NCI-H526 treated with DMSO at 0.1 percent for 48 hours (cell line): ENCODE measurements at regions not wholly inside any gene's neighbourhood (a gene's known extent, or its start where the extent isn't known, plus 50 kb on each side); places are given as distances from the start of the nearest gene placed in this dataset.
"Not testable (repeated sequence)": the region's sequence is repeated elsewhere in the genome, so short reads cannot be mapped to it uniquely, and the experiment has no call there.

Experiments used
- DNase-seq: peaks from one replicate; lab custom pipeline; 2025; lab: John Stamatoyannopoulos, UW

DNA sequence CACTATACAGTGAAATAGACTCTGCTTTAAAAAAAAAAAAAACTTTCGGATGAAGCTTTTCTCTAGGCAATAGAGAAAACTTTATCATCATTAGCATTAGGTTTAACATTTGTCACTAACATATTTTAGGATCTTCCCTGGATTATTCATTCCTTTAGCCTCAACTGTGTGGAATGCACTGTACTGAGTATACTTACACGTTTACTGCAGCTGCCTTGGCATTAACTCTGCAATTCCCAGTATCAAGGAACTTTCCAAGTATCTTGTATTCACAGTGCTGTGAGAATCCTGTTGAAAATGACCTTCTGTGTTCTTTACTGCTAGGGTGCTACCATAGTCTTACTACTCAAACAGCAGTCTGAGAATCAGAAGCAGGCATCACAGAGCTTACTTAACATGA, 328.2 kb upstream of the COL3A1 start:
- DNase-seq: no peak

DNA sequence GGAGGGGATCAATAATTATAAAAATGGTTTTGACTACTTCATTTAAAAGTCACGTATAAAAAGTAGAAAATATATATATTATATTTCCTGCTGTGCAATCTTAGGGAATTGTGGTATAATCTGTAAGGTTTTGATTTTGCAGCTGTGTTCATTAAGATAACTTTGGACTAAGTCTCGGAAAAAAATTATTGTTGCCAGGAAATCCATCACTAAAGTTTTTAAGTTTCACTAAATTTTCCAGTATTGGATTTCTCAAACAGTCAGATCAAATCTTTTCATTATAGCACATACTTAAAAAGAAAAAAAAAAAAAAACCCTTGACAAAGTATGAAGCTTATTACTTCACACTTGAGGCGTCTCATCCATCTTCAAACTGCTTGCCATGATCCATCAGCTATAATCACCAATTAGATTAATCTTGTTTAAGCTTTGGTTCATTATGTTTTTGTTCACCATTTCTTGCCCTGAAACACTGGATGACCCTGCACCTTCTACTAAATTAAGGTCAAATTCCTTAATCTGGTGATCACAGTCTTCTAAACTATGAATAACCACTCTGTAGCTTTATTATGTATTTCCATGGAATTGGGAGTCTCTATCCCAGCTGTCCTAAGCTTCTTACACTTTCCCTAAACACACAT, 326.6 kb upstream of the COL3A1 start:
- no peak for DNase-seq

DNA sequence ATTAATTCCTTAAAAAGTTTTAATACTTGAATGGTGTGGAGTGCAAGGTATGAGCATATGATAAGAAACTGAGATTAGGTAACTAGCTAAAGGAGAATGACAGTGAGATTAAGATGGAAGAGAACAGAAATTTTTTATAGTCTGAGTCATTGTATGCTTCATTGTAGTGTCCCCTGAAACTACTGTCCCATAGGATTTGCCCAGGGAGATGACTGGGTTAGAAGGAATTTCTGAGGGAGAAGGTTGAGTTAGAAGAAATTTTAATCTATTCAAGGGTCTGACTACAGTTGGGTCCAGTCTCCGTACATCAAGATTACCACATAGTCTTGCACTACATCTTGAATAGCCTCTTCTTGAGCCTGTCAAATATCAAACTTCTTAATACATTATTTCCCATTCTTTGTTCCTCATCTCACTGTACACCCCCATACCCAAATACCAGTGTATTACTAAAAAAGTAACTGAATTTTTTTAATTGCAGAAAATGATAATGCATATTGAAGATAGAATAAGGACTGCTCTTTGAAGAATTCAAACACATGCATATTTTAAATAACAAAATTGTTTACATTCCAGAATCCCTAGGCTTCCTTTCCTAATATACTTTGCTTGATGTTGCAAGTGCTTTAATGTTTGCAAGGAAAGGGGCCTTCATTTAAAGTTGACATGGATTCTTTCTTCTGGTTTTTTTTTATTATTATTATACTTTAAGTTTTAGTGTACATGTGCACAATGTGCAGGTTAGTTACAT, 314.3 kb upstream of the COL3A1 start:
- DNase-seq: no peak

DNA sequence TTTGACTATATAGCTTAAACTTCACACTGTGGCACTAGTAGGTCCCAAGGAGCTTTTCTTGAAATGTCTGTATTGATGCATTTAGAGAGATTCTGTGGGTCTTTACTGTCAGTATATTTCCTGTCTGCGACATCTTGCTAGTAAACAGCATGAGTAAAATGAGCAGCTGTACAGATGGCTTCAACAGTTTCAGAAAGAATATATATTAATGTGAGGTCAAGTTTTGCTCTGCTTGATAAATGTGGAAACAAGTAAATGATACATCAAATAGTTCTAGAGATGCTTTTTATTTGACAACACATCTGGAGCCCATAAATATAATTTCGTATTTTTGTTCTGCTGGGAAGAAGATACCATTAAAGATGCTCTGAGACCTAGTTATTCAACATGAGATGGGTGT, 310.9 kb upstream of the COL3A1 start:
- no peak for DNase-seq

DNA sequence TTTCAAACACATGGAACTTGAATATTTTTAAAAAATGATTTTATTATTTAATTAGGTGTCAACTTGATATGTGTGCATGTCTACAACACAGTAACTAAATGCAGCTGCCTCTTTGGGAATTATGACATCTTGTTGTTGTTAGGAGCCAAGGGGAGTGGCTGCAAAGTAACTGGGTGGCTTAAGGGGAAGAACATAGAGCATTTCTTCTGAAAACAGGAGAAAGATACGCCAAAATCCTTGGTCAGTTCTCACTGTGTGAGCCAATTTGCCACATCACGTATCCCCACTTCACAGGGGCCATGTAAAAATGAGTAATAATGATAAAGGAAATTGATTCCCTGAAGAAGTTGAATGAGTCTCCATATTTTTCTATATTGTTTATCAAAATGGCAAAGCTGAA, 309.8 kb upstream of the COL3A1 start:
- no peak for DNase-seq

DNA sequence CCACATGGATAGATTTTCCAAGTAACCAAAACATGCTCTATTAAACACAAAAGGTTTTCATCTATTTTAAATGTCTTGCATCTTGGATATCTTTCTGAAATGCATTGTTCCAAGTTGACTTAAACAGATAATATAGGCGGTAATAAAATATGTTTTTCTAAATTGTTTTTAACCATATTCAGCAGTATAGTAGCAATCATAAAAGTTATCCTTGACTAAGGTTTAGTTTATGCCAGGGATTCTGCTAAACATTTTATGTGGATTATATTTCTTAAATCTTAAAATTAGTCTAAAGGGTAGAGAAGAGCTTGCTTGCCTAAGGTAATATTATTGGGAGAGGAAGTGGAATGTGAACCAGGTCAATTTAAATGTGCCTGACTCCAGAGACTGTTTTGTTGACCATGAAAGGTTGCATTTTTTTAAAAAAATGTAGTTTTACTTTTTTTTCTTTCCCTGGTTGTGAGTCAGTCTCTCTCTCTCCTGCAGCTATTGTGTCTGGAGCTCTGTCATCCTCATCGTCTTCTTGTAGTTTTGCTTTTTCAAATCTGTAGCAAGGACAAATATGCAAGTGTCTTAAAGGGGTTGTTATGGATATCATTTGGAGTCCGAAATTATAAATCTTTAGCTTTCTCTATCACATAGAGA, 309.1 kb upstream of the COL3A1 start:
- DNase-seq: no peak

DNA sequence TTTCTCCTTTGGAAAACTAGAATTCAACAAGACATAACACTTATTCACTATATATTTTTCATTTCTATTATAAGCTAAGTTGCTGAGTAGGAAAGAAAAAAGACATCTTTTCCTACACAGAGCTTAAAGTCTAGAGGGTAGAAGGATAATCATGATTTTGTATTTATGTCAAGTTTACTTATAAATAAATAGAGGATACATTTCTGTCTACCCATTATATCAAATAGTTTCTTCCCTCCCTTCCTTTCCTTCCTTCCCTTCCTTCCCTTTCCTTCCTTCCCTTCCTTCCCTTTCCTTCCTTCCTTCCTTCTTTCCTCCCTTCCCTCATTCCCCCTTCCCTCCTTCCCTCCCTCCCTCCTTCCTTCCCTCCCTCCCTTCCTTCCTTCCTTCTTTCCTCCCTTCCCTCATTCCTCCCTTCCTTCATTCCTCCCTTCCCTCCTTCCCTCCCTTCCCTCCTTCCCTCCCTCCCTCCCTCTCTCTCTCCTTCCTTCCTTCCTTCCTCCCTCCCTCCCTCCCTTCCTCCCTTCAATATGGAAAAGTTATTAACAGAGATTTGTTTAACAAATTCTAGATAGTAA, 308.4 kb upstream of the COL3A1 start:
- DNase-seq: no peak

DNA sequence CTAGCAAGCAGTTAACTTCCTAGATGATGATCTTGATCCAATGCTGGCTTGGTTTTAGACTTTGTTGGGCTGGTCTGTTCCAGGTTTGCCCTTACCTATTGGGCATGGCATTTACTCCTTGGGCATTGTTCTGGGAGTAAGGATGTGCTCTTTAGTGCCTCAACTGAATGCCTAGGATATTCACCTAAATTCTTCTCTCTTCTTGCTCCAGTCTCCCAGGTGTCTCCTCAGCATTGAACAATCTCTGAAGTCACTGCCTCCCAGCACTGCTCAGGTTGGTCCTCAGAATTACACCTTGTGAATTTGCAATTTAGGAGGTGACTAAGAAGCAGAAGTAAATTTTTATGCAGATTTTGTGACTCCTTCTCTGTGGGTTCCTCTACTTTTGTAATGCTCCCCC, 307.7 kb upstream of the COL3A1 start:
- no peak for DNase-seq

DNA sequence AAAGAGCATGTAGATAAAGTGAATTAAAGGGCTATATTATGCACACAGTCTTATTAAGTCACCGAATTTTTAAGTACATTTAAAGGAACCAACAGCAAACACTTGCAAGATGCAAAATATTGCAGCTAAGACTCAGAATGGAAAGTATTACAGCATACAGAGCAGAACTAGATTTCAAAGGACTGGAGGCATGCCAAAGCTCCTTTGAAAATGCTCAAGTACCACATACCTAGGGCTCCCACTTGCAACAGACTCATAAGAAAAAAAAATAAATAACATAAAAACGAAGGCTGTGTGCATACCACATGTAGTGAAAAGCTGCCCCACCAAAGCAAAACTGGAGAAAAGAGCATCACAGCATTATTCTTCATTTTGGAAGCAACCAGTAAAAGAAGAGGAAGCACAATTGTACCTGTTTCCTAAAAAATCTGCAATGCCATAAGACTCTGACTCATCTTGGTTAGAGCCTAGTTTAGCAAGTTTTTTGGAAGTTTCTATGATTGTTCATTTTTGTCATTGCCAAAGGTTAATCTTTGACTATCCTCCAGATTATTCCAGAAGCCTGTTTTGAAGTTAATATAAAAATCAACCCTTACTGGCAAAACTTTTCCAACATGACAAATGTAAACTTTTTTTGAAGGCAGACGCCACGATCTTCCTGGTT, 306.0 kb upstream of the COL3A1 start:
- DNase-seq: no peak

DNA sequence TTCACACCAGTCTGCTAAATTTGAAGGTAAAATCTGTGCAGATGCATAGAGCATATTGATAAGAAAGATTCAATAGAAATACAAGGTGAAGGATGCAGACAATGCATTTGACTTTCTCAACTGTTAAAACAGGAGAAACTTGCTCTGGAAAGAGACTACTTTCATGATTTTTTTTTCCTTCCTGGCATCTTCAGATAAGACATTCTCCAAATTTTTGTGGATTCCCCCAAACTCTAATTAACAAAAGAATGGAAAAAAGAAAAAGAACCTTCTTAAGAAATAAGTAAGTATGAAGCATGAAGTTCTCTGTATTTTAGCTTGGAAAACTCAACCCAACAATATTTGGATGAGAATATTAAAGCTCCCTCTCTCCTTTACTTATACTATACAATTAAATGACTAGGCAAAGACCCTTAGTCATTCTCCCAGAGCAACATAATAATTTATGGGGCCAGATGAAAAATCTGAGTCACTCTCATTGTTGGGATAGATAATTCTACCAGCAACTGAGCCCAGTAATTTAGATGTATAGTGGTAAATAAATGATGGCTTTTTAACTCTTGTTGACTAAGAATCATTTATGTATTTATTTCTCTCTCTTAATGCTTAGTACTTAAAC, 298.7 kb upstream of the COL3A1 start:
- DNase-seq: no peak

DNA sequence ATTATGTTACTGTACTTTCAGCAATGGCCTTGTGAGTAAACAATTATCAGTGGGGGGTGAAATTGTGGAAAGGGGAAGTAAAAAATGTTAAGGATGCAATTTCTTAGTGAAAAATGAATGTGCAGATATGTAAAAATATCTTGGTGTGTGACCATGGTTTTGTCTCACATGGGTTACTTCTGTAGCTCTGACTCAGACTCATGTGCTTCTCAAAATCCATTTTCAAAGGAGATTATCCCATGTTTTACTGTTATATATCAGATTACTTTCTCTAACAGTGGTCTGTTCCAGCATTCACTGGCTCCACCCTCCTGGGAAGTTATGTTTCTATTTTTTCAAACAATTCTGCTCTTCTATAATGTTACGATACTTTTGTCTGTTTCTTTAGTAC, 298.2 kb upstream of the COL3A1 start:
- DNase-seq: no peak

DNA sequence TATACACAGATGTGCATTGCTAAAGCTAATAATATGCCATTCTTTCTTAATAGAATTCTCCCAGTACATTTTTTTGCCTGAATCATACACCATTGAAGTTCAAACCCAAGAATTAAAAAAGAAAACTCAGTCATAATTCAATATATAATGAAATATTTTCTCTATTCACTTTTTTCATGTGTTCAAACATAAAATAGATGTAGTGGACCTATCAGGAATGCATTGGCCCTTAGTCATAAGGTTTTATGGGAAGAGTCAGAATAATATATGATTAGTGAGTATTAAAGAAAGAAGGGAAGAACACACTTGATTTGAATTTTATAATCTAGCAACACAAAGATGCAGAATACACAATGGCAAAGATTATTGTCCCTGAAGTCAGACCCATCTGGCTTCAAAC, 297.0 kb upstream of the COL3A1 start:
- DNase-seq: no peak

DNA sequence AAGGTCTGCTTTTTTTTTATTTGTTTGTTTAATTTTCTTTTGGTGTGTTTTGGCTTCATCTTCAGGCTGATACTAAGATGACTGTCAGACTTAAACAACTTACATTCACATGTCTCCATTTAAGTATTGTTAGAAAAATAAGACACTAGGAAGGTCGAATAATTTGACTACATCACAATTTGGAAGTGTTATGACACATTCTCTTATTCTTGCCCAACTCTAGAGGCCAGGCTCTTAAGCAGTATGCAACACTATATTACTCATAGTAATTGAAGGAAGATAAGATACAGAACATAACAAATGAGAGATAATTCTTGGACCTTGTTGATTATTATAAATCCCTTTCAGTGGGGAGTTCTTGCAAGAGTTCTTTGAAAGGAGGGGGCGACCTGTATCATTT, 295.3 kb upstream of the COL3A1 start:
- DNase-seq: no peak

DNA sequence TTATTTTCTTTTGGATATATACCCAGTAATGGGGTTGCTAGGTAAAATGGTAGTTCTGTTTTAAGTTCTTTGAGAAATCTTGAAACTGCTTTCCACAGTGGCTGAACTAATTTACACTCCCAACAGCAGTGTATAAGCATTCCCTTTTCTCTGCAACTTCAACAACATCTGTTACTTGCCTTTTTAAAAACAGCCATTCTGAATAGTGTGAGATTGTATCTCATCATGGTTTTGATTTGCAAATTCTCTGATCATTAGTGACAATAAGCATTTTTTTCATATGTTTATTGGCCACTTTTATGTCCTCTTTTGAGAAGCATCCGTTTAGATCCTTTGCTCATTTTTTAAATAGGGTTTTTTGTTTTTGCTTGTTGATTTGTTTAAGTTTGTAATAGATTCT, 291.3 kb upstream of the COL3A1 start:
- DNase-seq: no peak

DNA sequence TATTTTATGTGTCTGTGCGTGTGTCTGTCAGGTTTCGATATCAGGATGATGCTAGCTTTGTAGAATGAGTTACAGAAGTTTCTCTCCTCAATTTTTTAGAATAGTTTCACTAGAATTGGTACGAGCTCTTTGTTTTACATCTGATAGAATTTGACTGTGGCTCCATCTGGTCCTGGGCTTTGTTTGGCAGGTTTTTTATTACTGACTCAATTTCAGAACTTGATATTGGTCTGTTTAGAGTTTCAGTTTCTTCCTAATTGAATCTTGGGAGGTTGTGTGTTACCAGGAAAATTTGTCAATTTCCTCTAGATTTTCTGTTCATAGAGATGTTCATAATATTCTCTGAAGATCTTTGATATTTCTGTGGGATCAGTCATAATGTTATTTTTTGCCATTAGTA, 289.4 kb upstream of the COL3A1 start:
- DNase-seq: no peak

DNA sequence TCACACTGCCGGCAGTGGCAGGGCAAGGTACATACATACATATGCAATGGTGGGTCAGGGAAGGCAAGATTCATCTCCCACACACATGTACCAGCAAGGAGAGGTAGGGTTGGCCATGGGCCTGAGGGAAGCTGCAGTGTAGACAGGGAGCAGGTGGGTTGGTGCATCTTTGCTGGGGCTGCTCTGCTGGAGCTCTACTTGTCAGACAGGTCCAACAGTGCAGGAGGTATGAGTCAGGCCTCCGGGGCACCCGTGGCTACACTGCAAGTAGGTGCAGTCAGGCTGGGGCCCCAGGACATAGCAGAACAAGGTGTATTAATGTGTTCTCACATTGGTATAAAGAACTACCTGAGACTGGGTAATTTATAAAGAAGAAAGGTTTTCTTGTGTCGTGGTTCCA, 281.1 kb upstream of the COL3A1 start:
- no peak for DNase-seq

DNA sequence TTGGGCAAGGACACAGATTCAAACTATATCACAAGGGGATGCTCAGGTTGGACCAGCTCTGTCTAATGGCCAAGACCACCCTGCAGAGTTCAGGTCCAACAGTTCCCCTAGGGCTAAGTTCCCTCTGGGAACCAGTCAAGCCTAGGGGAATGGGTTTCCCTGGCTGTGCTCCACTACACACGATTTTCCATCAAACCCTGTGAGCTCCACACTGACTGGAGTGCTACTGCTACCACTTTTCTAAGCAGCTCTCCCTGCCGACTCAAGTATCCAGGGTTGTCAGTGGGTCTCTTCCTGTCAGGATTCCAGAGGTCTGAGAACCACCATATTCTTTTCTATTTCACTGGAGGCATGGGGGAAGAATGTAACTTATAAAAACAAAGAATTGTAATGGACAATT, 280.4 kb upstream of the COL3A1 start:
- DNase-seq: no peak

DNA sequence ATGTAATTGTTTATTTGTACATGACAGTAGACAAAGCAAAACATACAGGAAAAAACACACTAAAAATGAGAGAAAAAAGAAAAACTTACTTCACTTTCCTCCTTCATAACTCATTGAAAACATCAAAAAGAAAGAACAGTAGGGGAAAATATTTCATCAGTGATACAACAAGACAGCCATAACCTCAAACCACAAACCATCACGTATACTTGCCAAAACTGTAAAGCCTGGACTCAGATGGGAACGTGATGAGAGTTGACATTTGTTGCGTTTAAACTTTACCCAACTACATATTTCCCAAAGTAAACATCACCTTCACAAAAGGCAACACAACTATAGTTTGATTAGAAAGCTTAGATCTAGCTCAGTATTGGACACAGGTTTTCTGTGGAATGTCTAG, 278.2 kb upstream of the COL3A1 start:
- DNase-seq: no peak

DNA sequence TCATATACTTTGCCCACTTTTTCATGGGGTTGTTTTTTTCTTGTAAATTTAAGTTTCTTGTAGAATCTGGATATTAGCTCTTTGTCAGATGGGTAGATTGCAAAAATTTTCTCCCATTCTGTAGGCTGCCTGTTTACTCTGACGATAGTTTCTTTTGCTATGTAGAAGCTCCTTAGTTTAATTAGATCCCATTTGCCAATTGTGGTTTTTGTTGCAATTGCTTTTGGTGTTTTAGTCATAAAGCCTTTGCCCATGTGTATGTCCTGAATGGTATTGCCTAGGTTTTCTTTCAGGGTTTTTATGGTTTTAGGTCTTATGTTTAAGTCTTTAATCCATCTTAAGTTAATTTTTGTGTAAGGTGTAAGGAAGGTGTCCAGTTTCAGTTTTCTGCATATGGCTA, 276.0 kb upstream of the COL3A1 start:
- DNase-seq: not testable (repeated sequence)

DNA sequence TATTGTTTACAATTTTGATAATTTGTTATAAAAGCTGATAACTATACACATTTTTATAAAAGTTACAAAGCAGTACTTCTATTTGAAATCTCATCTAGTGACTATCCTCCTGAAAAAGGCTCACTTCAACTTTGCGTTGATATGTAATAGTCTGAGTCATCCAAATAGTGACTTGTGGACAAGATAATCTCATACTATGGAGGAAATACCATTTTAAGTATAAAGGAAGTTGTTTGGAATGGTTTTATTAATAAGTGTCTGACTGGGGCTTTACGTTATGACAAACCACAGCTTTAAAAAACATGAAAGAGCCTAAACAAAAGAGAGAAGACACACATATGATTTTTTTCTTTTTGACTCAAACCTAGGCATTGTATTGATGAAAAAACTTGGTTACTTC, 272.3 kb upstream of the COL3A1 start:
- DNase-seq: no peak

DNA sequence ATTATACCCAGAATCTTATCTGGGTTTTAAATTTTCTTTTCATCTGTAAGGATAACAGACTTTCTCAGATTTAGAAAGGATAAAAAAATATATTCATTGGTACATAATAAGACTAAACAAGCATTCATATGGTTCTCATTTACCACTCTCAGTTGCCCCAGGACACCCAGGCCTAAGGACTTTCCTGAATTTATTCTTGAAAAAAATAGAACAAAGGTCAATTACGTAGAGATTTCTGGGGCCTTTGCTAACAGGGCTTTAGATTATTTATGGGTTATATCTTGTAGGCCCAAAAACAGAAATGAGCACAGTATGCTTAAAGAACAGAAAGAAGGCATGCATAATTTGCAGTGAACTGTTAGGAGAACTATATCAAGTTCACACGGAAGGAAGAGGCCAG, 269.0 kb upstream of the COL3A1 start:
- DNase-seq: no peak

DNA sequence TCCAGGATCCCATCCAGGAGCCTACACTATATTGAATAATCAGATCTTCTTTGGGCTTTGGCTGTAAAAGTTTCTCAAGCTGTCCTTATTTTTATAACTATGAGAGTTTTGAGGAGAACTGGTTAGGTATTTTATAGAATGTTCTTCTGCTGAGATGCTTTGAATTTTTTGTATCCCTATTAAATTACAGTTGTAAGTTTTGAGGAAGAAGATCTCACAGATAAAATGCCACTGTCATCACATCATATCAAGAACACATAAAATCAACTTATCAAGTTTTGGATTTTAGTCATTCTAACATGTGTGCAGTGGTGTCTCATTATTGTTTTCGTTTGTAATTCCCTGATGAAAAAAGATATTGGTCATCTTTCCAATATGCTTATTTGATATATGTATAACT, 260.2 kb upstream of the COL3A1 start:
- no peak for DNase-seq
